ENCODE measurements at regions not wholly inside any gene's neighbourhood (a gene's known extent, or its start where the extent isn't known, plus 50 kb on each side); places are given as distances from the start of the nearest gene placed in this dataset.

GRCh38 chr2:136248907-136249306 is 131.0 kb upstream of the CXCR4 start:
- no peaks in the 10 kb centered on the region for H3K9me3 ChIP-seq (ENCODE audit: insufficient read depth, low read depth)
- no peaks in the 10 kb centered on the region for H4K20me1 ChIP-seq (ENCODE audit: insufficient read depth)
- CTCF ChIA-PET = no interaction called here
- no peaks in the 10 kb centered on the region for H3K36me3 ChIP-seq (ENCODE audit: low read depth)
- H3K4me1 ChIP-seq (replicated peaks; ENCODE audit: insufficient read depth) = no peaks in the 10 kb centered on the region
- intact Hi-C loops (cut with micrococcal nuclease; ENCODE audit: unreplicated experiment) = no loop called here
- no peaks in the 10 kb centered on the region for H3K79me2 ChIP-seq (ENCODE audit: low read depth)
- BruUV-seq (replicated peaks) = no TSS peak
- DNase-seq = no peak
- TF ChIP-seq, protein P1, sequence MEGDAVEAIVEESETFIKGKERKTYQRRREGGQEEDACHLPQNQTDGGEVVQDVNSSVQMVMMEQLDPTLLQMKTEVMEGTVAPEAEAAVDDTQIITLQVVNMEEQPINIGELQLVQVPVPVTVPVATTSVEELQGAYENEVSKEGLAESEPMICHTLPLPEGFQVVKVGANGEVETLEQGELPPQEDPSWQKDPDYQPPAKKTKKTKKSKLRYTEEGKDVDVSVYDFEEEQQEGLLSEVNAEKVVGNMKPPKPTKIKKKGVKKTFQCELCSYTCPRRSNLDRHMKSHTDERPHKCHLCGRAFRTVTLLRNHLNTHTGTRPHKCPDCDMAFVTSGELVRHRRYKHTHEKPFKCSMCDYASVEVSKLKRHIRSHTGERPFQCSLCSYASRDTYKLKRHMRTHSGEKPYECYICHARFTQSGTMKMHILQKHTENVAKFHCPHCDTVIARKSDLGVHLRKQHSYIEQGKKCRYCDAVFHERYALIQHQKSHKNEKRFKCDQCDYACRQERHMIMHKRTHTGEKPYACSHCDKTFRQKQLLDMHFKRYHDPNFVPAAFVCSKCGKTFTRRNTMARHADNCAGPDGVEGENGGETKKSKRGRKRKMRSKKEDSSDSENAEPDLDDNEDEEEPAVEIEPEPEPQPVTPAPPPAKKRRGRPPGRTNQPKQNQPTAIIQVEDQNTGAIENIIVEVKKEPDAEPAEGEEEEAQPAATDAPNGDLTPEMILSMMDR (conservative IDR thresholded peaks at IDR 0.05) = no peak
- TF ChIP-seq EZH2 (IDR thresholded peaks at IDR 0.05; ENCODE audit: low read depth) = no peak
- POLR2A ChIA-PET (ENCODE audit: unreplicated experiment) = no interaction called here
- no peak overlapping the region for H2AFZ ChIP-seq
- no peaks in the 10 kb centered on the region for H3F3A ChIP-seq (ENCODE audit: insufficient read depth, low read depth)
- H3K4me2 ChIP-seq = no peak overlapping the region
- no peaks in the 10 kb centered on the region for H3K27me3 ChIP-seq (ENCODE audit: insufficient read depth, low read depth)
- H3K27ac ChIP-seq = no peak overlapping the region
- H3K9me2 ChIP-seq (ENCODE audit: insufficient read depth) = no peaks in the 10 kb centered on the region
- no peak overlapping the region for H3K4me3 ChIP-seq

- Histone ChIP-seq H3K4me1 (replicated peaks; ENCODE audit: insufficient read depth) (no peaks in the 10 kb centered on the region), H3K9me3 (ENCODE audit: insufficient read depth, low read depth) (no peaks in the 10 kb centered on the region), H3F3A (ENCODE audit: insufficient read depth, low read depth) (no peaks in the 10 kb centered on the region), H3K4me3 (no peak overlapping the region), H3K9me2 (ENCODE audit: insufficient read depth) (no peaks in the 10 kb centered on the region), H3K79me2 (ENCODE audit: low read depth) (no peaks in the 10 kb centered on the region), H3K36me3 (ENCODE audit: low read depth) (no peaks in the 10 kb centered on the region), H3K27me3 (ENCODE audit: insufficient read depth, low read depth) (no peaks in the 10 kb centered on the region), H3K27ac (no peak overlapping the region), H3K4me2 (no peak overlapping the region), H2AFZ (no peak overlapping the region), H4K20me1 (ENCODE audit: insufficient read depth) (no peaks in the 10 kb centered on the region)
- no peak for DNase-seq
- ChIA-PET POLR2A (ENCODE audit: unreplicated experiment) (no interaction called here), CTCF (no interaction called here)
- intact Hi-C loops (cut with micrococcal nuclease; ENCODE audit: unreplicated experiment) = no loop called here
- BruUV-seq (replicated peaks) = no TSS peak
- TF ChIP-seq, protein P1 (conservative IDR thresholded peaks at IDR 0.05) = no peak
- TF ChIP-seq EZH2 (IDR thresholded peaks at IDR 0.05; ENCODE audit: low read depth) = no peak
Observed at GRCh38 chr2:136248242-136248641, 130.3 kb upstream of the CXCR4 start.

GRCh38 chr2:136247204-136247950 is 129.4 kb upstream of the CXCR4 start:
- Histone ChIP-seq H3F3A (ENCODE audit: insufficient read depth, low read depth) (no peaks in the 10 kb centered on the region), H3K4me3 (no peak overlapping the region), H2AFZ (no peak overlapping the region), H3K27me3 (ENCODE audit: insufficient read depth, low read depth) (no peaks in the 10 kb centered on the region), H3K79me2 (ENCODE audit: low read depth) (no peaks in the 10 kb centered on the region), H3K27ac (no peak overlapping the region), H3K4me1 (replicated peaks; ENCODE audit: insufficient read depth) (no peaks in the 10 kb centered on the region), H3K4me2 (no peak overlapping the region), H3K36me3 (ENCODE audit: low read depth) (no peaks in the 10 kb centered on the region), H3K9me2 (ENCODE audit: insufficient read depth) (no peaks in the 10 kb centered on the region), H4K20me1 (ENCODE audit: insufficient read depth) (no peaks in the 10 kb centered on the region), H3K9me3 (ENCODE audit: insufficient read depth, low read depth) (no peaks in the 10 kb centered on the region)
- intact Hi-C loops (cut with micrococcal nuclease; ENCODE audit: unreplicated experiment) = no loop called here
- BruUV-seq (replicated peaks) = no TSS peak
- no peak for DNase-seq
- TF ChIP-seq EZH2 (IDR thresholded peaks at IDR 0.05; ENCODE audit: low read depth) = no peak
- TF ChIP-seq, protein P1 (conservative IDR thresholded peaks at IDR 0.05) = no peak
- CTCF ChIA-PET = no interaction called here
- POLR2A ChIA-PET (ENCODE audit: unreplicated experiment) = no interaction called here
